Mammary epithelial cell (primary cell): ENCODE measurements at regions not wholly inside any gene's neighbourhood (a gene's known extent, or its start where the extent isn't known, plus 50 kb on each side); places are given as distances from the start of the nearest gene placed in this dataset.

Experiments
- CTCF ChIP-seq, 2 donors: IDR thresholded peaks in 1 of 2; conservative IDR thresholded peaks in 1 of 2; 2 replicates each; pipeline ENCODE4 v1.5.1; 2011 to 2012; ENCODE audit warnings: inconsistent platforms in 2 of 2, low read length in 2 of 2, mild to moderate bottlenecking in 2 of 2, control low read depth in 1 of 2, low read depth in 1 of 2; ENCODE audit not compliant: insufficient read depth in 1 of 2; ENCODE audit errors: extremely low read depth in 1 of 2
- EZH2 ChIP-seq: IDR thresholded peaks from 2 replicates; pipeline ENCODE4 v1.6.1; 2012; ENCODE audit warnings: low read length, inconsistent platforms, borderline replicate concordance

DNA sequence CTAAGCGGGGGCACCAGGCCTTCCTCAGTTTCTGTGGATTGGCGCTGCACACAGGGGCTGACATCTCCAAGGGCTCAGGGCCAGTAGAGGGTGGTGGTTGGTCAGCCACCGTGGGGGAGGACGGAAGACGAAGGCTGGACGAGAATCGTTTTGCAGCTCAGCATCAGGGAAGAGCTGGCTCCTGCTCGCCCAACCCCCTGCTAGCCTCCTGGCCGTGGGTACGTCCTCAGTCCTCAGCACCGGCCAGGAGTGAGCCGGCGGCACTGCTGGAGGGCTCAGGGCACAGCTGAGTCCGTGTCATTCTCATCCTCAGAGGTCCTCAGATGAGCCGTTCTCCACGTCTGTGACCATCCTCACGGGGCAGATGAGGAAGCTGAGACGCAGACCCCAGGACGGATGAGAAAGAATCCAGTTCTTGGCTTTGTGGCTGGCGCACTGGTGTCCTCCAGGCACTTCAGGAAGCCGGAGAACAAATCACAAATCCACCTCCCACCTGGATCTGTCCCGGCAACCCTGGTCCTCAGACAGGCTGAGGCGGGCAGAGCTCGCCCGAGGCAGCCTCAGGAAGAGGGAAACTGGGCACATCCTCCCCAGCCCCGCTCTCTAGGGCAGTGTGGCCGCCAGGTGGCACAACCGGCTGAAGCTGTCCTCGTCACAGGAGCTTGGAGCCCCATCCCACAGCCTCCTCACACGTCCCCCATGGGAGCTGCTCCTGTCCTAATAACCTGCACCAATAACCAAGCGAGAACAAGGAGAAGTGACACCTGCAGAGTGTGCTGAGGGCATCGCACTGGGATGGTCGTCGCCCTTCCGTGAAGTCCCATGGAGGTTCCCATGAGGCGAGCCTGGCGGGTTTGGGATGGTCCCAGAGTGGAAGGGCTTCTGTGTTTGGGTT is 393.7 kb downstream of the BRD1 start:
- TF ChIP-seq CTCF (conservative IDR thresholded peaks at IDR 0.05 in 1 of 2, IDR thresholded peaks at IDR 0.05 in 1 of 2; ENCODE audit: extremely low read depth in 1 of 2, insufficient read depth in 1 of 2, low read depth in 1 of 2, low read length in 2 of 2) (no peak), EZH2 (no peak)
